ENCODE measurements at regions not wholly inside any gene's neighbourhood (a gene's known extent, or its start where the extent isn't known, plus 50 kb on each side); places are given as distances from the start of the nearest gene placed in this dataset.

DNA sequence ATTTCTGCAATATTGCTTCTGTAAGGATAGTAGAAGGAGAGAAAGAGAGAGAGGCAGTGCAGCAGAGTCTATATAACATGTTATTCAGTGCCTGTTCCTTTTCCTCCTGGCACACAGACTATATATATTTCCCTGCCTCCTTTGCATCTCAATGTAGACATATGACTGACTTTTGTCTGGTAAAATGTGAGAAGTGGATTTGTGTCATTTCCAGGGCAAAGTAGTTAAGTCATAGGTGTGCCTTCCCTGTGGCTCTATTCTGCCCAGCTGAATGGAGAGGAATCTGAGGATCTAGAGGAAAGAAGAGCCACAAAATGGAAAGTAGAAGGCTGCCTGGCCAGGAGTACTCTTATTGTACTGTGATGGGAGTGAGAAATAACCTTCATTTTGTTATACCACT is 54.6 kb upstream of the CADPS start:
- TF ChIP-seq, protein P1, sequence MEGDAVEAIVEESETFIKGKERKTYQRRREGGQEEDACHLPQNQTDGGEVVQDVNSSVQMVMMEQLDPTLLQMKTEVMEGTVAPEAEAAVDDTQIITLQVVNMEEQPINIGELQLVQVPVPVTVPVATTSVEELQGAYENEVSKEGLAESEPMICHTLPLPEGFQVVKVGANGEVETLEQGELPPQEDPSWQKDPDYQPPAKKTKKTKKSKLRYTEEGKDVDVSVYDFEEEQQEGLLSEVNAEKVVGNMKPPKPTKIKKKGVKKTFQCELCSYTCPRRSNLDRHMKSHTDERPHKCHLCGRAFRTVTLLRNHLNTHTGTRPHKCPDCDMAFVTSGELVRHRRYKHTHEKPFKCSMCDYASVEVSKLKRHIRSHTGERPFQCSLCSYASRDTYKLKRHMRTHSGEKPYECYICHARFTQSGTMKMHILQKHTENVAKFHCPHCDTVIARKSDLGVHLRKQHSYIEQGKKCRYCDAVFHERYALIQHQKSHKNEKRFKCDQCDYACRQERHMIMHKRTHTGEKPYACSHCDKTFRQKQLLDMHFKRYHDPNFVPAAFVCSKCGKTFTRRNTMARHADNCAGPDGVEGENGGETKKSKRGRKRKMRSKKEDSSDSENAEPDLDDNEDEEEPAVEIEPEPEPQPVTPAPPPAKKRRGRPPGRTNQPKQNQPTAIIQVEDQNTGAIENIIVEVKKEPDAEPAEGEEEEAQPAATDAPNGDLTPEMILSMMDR (conservative IDR thresholded peaks at IDR 0.05; ENCODE audit: low read length), result no peak
- no peak for TF ChIP-seq EZH2phosphoT487 (IDR thresholded peaks at IDR 0.05; ENCODE audit: borderline replicate concordance, low read depth, low read length)
